Activated T-helper 2 cell treated with anti-CD3 and anti-CD28 coated beads, Interferon-gamma antibody, Interleukin-2, Interleukin-4, amounts not matched to agents 10 μg/mL and 5 μg/mL and 100 μg/mL, durations not matched to agents 14 hours and 24 hours and 36 hours (primary cell): ENCODE measurements at regions not wholly inside any gene's neighbourhood (a gene's known extent, or its start where the extent isn't known, plus 50 kb on each side); places are given as distances from the start of the nearest gene placed in this dataset.

Experiments
- DNase-seq: peaks from one replicate; pipeline ENCODE4 v3.0.0; 2021; ENCODE audit warnings: low spot score
- H3K27ac Mint-ChIP-seq: one replicate; pipeline ENCODE4 v1.8.0; 2021; ENCODE audit warnings: mixed read lengths
- H3K27me3 Mint-ChIP-seq: one replicate; pipeline ENCODE4 v1.8.0; 2021; ENCODE audit warnings: low read depth, mixed read lengths
- H3K36me3 Mint-ChIP-seq: one replicate; pipeline ENCODE4 v1.8.0; 2021; ENCODE audit warnings: low read depth, mixed read lengths
- H3K4me1 Mint-ChIP-seq: one replicate; pipeline ENCODE4 v1.8.0; 2021; ENCODE audit warnings: low read depth, mixed read lengths
- H3K4me3 Mint-ChIP-seq: one replicate; pipeline ENCODE4 v1.8.0; 2021; ENCODE audit warnings: low read depth, mild to moderate bottlenecking, moderate library complexity, mixed read lengths
- H3K9me3 Mint-ChIP-seq: one replicate; pipeline ENCODE4 v1.8.0; 2021; ENCODE audit warnings: mixed read lengths
- intact Hi-C: fragments of 100-400 bp; cut with micrococcal nuclease; formaldehyde crosslinking; loops from one replicate; pipeline ENCODE4 v1.15.1; 2023

DNA sequence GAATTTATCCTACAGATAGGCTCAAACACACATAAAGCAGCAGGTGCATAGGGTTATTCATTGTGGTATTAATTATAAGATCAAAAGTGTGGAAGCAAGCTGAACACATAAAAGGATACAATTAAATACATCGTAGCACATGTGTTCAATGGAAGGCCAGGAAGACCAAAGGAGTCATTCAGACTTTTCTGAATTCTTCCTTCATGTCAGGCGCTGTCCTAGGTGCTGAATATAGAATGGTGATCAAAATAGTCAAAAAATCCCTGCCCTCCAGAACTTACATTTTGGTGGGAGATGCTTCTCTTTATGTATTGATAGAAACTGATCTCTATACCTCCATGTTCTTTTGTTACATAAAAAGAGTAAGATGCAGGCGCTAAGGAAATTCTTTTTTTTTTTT lies 439.0 kb upstream of the ASIC2 start:
- H3K36me3 Mint-ChIP-seq, result no peaks in the 10 kb centered on the region
- H3K4me1 Mint-ChIP-seq, result no peaks in the 10 kb centered on the region
- no peak overlapping the region for H3K4me3 Mint-ChIP-seq
- intact Hi-C loops, result no loop called here
- no peak for DNase-seq
- no peaks in the 10 kb centered on the region for H3K9me3 Mint-ChIP-seq
- no peaks in the 10 kb centered on the region for H3K27me3 Mint-ChIP-seq
- H3K27ac Mint-ChIP-seq, result no peak overlapping the region

DNA sequence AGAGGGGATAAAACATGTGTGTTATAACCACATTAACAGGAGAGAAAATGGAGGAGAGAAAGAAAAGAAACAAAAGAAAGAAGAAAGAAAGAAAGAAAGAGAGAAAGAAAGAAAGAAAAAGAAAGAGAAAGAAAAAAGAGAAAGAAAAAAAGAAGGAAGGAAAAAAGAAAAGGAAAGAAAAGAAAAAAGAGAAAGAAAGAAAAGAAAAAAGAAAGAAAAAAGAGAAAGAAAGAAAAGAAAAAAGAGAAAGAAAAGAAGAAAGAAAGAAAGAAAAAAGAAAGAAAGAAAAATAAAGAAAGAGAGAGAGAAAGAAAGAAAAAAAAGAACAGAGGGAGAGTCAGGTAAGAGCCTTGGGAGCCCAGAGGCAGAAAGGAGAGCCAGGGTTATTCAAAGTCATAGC lies 446.6 kb upstream of the ASIC2 start:
- Mint-ChIP-seq H3K36me3 (no peaks in the 10 kb centered on the region), H3K27me3 (peaks cover 5% of the 10 kb centered on the region), H3K27ac (no peak overlapping the region), H3K4me1 (no peaks in the 10 kb centered on the region), H3K4me3 (no peak overlapping the region), H3K9me3 (no peaks in the 10 kb centered on the region)
- intact Hi-C loops, result no loop called here
- DNase-seq, result no peak

DNA sequence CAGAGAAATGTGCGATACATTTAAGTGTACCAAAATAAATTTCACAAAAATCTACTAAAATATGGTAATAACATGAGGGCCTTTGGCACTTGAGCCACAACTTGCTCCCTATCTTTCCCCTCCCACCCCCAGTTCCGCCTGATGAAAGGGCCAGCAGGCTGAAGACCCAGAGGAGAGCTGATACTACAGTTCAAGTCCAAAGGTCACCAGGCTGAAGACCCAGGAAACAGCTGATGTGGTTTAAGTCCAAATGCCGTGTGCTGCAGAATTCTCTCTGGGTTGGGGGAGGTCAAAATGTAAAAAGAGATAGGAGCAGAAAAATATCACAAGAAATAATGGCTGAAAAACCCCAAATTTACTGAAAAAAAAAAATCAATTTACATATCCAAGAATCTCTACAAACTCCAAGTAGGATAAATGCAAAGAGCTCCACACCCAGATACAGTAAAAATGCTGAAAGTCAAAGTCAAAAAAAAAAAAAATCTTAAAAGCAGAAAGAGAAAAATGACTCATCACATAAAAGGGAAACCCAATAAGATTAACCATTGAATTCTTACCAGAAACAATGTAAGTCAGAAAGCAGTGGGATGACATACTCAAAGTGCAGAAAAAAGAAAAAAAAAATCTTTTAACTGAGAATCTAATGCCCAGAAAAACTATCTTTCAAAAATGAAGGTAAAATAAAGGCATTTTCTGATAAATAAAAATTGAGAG lies 452.1 kb upstream of the ASIC2 start:
- intact Hi-C loops, result no loop called here
- no peak overlapping the region for H3K27ac Mint-ChIP-seq
- H3K9me3 Mint-ChIP-seq, result no peaks in the 10 kb centered on the region
- no peak for DNase-seq
- no peak overlapping the region for H3K4me3 Mint-ChIP-seq
- no peaks in the 10 kb centered on the region for H3K36me3 Mint-ChIP-seq
- H3K4me1 Mint-ChIP-seq, result no peaks in the 10 kb centered on the region
- H3K27me3 Mint-ChIP-seq, result peaks cover 5% of the 10 kb centered on the region

DNA sequence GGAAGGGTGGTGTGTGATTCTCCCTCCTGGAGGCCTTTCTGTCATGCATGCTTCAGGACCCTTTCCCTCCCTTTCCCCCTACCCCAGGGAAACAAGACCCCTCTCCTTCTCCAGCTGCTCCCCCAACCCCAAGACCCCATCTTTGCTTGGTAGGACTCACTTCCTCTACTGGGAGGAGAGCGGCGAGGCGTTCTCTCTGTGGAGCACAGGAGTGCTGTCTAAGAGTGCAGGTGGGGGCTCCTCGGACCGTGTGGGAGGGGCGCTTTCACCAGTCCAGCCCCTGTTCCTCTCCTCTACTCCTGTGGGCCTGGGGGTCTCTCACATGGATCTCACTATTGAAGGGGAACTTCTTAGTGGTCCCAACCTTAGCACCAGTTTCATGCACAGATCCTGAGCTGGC lies 456.1 kb upstream of the ASIC2 start:
- no peak for DNase-seq
- Mint-ChIP-seq H3K4me1 (peaks cover 6% of the 10 kb centered on the region), H3K27ac (no peak overlapping the region), H3K27me3 (peaks cover 13% of the 10 kb centered on the region), H3K36me3 (no peaks in the 10 kb centered on the region), H3K4me3 (no peak overlapping the region), H3K9me3 (no peaks in the 10 kb centered on the region)
- intact Hi-C loops, result no loop called here

DNA sequence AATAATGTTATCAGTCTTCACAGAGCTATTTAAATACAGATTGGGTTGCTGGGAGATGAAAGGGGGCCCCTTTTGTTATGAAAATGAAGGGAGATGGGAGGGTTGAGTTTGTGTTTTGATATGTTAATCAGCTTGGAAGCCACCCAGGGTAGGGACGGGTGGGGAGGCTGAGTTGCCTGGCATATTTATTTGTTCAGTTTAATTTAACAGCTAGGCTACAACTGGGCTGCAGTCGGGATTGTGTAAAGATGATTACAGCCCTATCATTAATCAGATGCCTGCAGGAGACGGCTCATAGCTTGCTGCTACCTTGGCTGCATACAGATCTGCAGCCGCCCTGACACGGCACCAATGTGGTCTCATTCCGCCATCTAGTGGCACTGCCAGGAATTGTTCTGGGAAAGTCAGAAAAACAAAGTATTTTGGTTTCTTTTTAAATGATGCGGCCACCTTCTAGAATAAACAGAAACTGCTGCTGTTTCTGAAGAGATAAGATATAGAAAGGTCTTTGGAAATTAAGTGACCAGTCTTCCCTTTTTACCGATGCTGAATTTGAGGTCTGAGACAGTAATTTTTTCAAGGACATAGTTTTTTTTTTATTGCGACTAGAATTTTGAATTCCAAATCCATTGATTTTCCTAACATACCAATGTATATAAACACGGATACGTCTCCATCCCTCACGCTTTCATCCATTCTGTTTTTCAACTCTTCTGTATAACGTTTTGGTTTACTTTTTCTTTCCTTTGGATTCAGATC lies 458.0 kb upstream of the ASIC2 start:
- DNase-seq, result peak; percentile 52
- Mint-ChIP-seq H3K27ac (no peak overlapping the region), H3K4me3 (peak overlapping the region; percentile 46), H3K4me1 (peaks cover 6% of the 10 kb centered on the region), H3K27me3 (peaks cover 11% of the 10 kb centered on the region), H3K36me3 (no peaks in the 10 kb centered on the region), H3K9me3 (no peaks in the 10 kb centered on the region)
- intact Hi-C loops, result loop anchor here (5.0 kb wide), 1 partner anchor 229 kb away; no protein-coding TSS in a partner anchor

DNA sequence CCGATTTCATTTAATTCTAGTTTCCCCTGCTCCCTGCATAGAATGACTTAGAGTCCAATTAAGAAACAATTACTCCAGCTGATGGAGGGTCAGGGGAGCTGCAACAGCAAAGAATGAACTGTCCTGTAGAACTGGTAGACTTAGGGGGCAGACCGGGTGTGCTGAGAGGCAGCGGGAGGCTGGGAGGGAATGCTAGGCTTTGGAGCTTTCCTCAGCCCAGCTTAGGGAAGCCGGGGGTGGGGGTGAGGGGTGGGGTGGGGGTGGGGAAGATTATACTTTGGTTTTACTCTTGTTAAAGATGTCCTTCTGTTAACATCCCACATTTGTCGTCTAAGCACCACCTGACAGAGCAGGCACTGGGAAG lies 458.6 kb upstream of the ASIC2 start:
- Mint-ChIP-seq H3K36me3 (no peaks in the 10 kb centered on the region), H3K27me3 (peaks cover 11% of the 10 kb centered on the region), H3K4me3 (peak overlapping the region; percentile 46), H3K27ac (no peak overlapping the region), H3K9me3 (no peaks in the 10 kb centered on the region), H3K4me1 (peaks cover 6% of the 10 kb centered on the region)
- no peak for DNase-seq
- intact Hi-C loops, result loop anchor here (5.0 kb wide), 1 partner anchor 229 kb away; no protein-coding TSS in a partner anchor

DNA sequence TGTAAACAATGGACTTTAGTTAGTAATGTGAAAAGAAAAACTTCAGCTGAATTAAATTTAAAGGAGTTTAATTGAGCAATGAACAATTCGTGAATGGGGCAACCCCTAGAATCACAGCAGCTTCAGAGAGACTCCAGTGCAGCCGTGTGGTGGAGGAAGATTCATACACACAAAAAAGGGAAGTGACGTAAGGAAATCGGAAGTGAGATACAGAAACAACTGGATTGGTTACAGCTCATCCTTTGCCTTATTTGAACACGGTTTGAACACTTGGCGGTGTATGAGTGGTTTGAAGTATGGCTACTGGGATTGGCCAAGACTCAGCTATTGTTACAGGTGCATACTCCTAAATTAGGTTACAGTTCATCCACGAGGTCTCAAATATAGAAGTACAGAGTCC lies 460.4 kb upstream of the ASIC2 start:
- Mint-ChIP-seq H3K36me3 (no peaks in the 10 kb centered on the region), H3K4me3 (no peak overlapping the region), H3K4me1 (peaks cover 6% of the 10 kb centered on the region), H3K27me3 (peaks cover 11% of the 10 kb centered on the region), H3K9me3 (no peaks in the 10 kb centered on the region), H3K27ac (no peak overlapping the region)
- DNase-seq, result no peak
- intact Hi-C loops, result loop anchor here (5.0 kb wide), 1 partner anchor 231 kb away; no protein-coding TSS in a partner anchor

DNA sequence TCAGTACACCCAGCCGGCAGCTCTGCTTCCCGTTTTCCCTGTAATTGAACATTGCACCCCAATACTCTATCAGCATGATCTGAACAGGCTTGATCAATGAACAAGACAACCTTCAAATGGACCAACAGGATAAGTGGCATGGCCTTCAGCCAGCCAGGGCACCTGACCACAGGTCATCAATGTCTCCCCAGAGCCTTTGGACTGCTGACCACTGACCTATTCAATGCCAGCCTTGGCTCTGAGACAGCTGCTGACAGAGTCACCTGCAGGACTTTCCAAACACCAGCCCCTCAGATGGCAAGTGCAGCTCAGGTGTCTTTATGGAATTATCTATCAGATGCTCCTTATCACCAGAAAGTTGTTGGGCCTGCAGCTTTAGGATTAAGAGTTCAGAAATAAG lies 462.9 kb upstream of the ASIC2 start:
- no peaks in the 10 kb centered on the region for H3K36me3 Mint-ChIP-seq
- no peak overlapping the region for H3K27ac Mint-ChIP-seq
- peaks cover 6% of the 10 kb centered on the region for H3K4me1 Mint-ChIP-seq
- peaks cover 7% of the 10 kb centered on the region for H3K27me3 Mint-ChIP-seq
- intact Hi-C loops, result no loop called here
- DNase-seq, result no peak
- no peak overlapping the region for H3K4me3 Mint-ChIP-seq
- H3K9me3 Mint-ChIP-seq, result no peaks in the 10 kb centered on the region

DNA sequence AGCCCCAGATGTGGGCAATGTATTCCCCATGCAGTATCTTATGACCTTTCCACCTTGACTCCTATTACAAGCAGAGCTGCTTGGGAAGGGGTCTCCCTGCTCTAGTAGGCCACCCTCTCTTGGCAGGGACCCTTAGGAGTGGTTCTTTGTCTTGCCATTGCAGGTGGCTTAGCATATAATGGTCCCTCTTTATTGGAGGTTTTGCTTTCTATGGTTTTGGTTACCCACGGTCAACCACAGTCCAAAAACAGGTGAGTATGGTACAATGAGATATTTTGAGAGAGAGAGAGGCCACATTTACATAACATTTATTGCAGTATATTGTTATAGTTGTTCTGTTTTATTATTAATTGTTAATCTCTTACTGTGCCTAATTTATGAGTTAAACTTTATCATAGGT lies 472.8 kb upstream of the ASIC2 start:
- no peaks in the 10 kb centered on the region for H3K4me1 Mint-ChIP-seq
- no peaks in the 10 kb centered on the region for H3K9me3 Mint-ChIP-seq
- intact Hi-C loops, result no loop called here
- no peaks in the 10 kb centered on the region for H3K36me3 Mint-ChIP-seq
- H3K27ac Mint-ChIP-seq, result no peak overlapping the region
- no peak overlapping the region for H3K4me3 Mint-ChIP-seq
- no peak for DNase-seq
- H3K27me3 Mint-ChIP-seq, result no peaks in the 10 kb centered on the region

DNA sequence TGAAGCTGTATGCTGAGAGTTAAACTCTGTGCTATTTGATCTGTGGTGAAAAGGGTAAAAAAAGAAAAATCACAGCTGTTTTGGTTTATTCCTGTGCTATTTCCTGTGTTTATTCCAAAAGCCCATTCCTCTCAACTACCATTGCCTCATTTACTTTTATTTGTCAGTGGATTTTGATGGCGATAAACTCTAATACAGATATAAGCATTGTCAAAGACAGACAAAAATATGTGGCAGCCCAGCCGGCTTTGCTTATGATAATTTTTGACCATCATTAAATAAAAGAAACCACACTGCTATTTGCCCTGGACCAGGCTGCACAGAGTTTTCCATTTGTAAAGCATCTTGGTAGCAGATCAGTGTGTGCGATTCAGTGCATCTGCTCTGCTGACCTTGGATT lies 473.6 kb upstream of the ASIC2 start:
- no peak for DNase-seq
- no peak overlapping the region for H3K4me3 Mint-ChIP-seq
- no peaks in the 10 kb centered on the region for H3K4me1 Mint-ChIP-seq
- intact Hi-C loops, result no loop called here
- peaks cover 2% of the 10 kb centered on the region for H3K27me3 Mint-ChIP-seq
- no peak overlapping the region for H3K27ac Mint-ChIP-seq
- no peaks in the 10 kb centered on the region for H3K36me3 Mint-ChIP-seq
- H3K9me3 Mint-ChIP-seq, result no peaks in the 10 kb centered on the region

DNA sequence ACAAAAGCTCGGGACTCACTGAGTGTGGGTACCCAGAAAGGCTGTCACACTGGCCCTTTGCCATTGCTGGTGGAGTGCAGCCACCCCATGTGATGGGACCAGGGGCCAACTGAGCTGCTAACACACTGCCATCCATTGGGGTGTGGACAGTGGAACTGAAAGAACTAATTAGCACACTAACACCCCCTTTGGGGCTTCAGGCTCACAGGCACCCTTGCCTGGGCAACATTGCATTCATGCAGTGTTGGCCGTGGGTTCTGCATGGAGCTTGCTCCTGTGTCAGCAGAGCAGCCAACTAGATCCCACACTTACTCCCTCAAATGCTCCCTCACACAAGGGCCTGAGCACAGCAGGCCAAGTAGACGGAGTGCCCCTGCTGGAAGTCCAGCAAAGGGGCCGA lies 476.0 kb upstream of the ASIC2 start:
- Mint-ChIP-seq H3K9me3 (no peaks in the 10 kb centered on the region), H3K36me3 (no peaks in the 10 kb centered on the region), H3K27ac (no peak overlapping the region), H3K27me3 (peaks cover 2% of the 10 kb centered on the region), H3K4me1 (no peaks in the 10 kb centered on the region), H3K4me3 (no peak overlapping the region)
- intact Hi-C loops, result no loop called here
- DNase-seq, result no peak

DNA sequence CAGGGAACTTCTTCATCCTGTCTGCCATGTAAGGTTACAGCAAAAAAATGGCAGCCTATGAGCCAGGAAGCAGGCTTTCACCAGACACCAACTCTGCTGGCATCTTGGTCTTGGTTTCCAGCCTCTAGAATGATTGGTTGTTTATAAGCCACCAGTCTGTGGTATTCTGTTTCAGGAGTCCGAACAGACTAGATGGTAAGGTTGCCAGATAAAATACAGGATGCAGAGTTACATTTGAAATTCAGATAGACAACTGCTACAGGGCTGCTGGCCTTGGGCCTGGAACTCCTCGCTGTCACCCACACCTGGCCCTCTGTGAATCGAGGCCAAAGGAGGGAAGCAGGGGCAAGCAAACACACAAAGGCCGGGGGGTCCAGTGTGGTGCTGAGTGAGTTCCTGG lies 478.8 kb upstream of the CCL2 start:
- no peak overlapping the region for H3K27ac Mint-ChIP-seq
- H3K4me1 Mint-ChIP-seq, result no peaks in the 10 kb centered on the region
- H3K9me3 Mint-ChIP-seq, result no peaks in the 10 kb centered on the region
- no peaks in the 10 kb centered on the region for H3K36me3 Mint-ChIP-seq
- no peak overlapping the region for H3K4me3 Mint-ChIP-seq
- H3K27me3 Mint-ChIP-seq, result peaks cover 4% of the 10 kb centered on the region
- DNase-seq, result no peak
- intact Hi-C loops, result no loop called here

DNA sequence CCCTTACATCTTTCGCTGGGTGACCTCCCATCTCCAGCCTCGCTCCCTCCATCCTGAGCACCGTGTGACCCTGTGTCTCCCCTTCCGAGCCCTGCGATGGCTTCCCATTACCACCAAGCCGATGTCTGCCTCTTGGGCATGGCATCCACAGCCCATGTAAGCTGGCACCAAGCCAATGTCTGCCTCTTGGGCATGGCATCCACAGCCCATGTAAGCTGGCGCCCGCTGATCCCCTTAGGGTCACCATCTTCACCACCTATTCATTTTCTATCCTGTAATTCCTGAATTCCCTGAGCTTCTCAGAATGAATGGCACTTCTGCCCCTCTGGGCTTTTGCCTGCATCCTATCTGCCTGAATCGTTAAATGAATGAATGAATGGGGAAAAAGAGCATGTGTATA lies 478.2 kb upstream of the CCL2 start:
- Mint-ChIP-seq H3K9me3 (no peaks in the 10 kb centered on the region), H3K27me3 (peaks cover 2% of the 10 kb centered on the region), H3K4me1 (no peaks in the 10 kb centered on the region), H3K4me3 (no peak overlapping the region), H3K36me3 (no peaks in the 10 kb centered on the region), H3K27ac (no peak overlapping the region)
- intact Hi-C loops, result no loop called here
- DNase-seq, result no peak
